Panc1 (cell line): ENCODE measurements at regions not wholly inside any gene's neighbourhood (a gene's known extent, or its start where the extent isn't known, plus 50 kb on each side); places are given as distances from the start of the nearest gene placed in this dataset.

Source experiments
- ATAC-seq: fragments of 200-7000 bp; cut with Tn5 transposase; 2 replicates; pipeline ENCODE4 v1.9.1; 2020; ENCODE audit warnings: mild to moderate bottlenecking, moderate library complexity
- BruUV-seq: library from RNA; stranded (reverse); fragments of 400-500 nt; replicated peaks from 2 replicates; lab custom pipeline; 2021; lab: Mats Ljungman, UMichigan
- CTCF ChIA-PET: fragments of 300-600 bp; sonication (Branson Sonifier 250); formaldehyde crosslinking; loops from one replicate; lab custom pipeline; 2022; ENCODE audit warnings: antibody characterized with exemption; lab: Charles Lee
- POLR2A ChIA-PET: fragments of 300-600 bp; sonication (Branson Sonifier 250); formaldehyde crosslinking; loops from one replicate; lab custom pipeline; 2022; ENCODE audit warnings: antibody characterized with exemption; lab: Charles Lee
- DNase-seq: peaks from one replicate; pipeline ENCODE4 v3.0.0-alpha.2; 2010; ENCODE audit warnings: low read depth, low spot score
- H3K27ac ChIP-seq: 2 replicates; pipeline ENCODE4 v1.5.1; 2011; ENCODE audit warnings: mild to moderate bottlenecking, low read length, inconsistent platforms
- H3K27me3 ChIP-seq: fragments of 200-500 bp; sonication (Bioruptor generic); 2 replicates; pipeline ENCODE4 v1.6.0; 2014; ENCODE audit warnings: low read length, inconsistent platforms; ENCODE audit not compliant: control insufficient read depth, insufficient read depth
- H3K36me3 ChIP-seq: fragments of 200-500 bp; sonication (Bioruptor generic); 2 replicates; pipeline ENCODE4 v1.5.1; 2014; ENCODE audit warnings: inconsistent platforms, mild to moderate bottlenecking, low read length, moderate library complexity; ENCODE audit not compliant: control insufficient read depth, insufficient read depth
- H3K4me1 ChIP-seq: 2 replicates; pipeline ENCODE4 v1.5.1; 2011; ENCODE audit warnings: inconsistent platforms, mild to moderate bottlenecking, low read length, moderate library complexity; ENCODE audit not compliant: control insufficient read depth, insufficient read depth
- H3K4me3 ChIP-seq, 2 experiments: 2 replicates each; pipeline ENCODE4 v1.5.1; 2011 to 2012; ENCODE audit warnings: low read depth in 2 of 2, low read length in 2 of 2, mild to moderate bottlenecking in 2 of 2, inconsistent platforms in 1 of 2, moderate library complexity in 1 of 2
- H3K9me3 ChIP-seq: fragments of 200-500 bp; sonication (Bioruptor generic); 2 replicates; pipeline ENCODE4 v1.5.1; 2014; ENCODE audit warnings: low read depth, mild to moderate bottlenecking, inconsistent platforms, low read length, moderate library complexity; ENCODE audit not compliant: control insufficient read depth, insufficient read depth
- CTCF ChIP-seq: fragments of 450-650 bp; IDR thresholded peaks from 2 replicates; pipeline ENCODE4 v1.5.1; 2017; ENCODE audit warnings: mild to moderate bottlenecking
- POLR2AphosphoS5 ChIP-seq: IDR thresholded peaks from 2 replicates; pipeline ENCODE4 v1.6.1; 2012; ENCODE audit warnings: mild to moderate bottlenecking, low read depth, low read length, moderate library complexity
- REST ChIP-seq, 2 experiments: IDR thresholded peaks; 2 replicates each; pipeline ENCODE4 v1.6.1; 2011 to 2012; ENCODE audit warnings: low read depth in 2 of 2, control low read depth in 1 of 2, low read length in 1 of 2, mild to moderate bottlenecking in 1 of 2, moderate library complexity in 1 of 2; ENCODE audit not compliant: insufficient read depth in 1 of 2
- SIN3A ChIP-seq: IDR thresholded peaks from 2 replicates; pipeline ENCODE4 v1.6.1; 2012; ENCODE audit warnings: low read depth, mild to moderate bottlenecking, low read length, moderate library complexity, borderline replicate concordance; ENCODE audit not compliant: insufficient read depth
- TCF7L2 ChIP-seq: IDR thresholded peaks from 2 replicates; pipeline ENCODE4 v1.6.1; 2011; ENCODE audit warnings: mild to moderate bottlenecking, low read depth, low read length, inconsistent platforms
- in situ Hi-C: cut with HindIII; loops from 2 replicates; pipeline ENCODE4 v1.10.0; 2016; ENCODE audit warnings: low sequenced_read_pairs, low pct_unique_long_range_greater_than_20kb
- intact Hi-C: fragments of 100-400 bp; cut with micrococcal nuclease; formaldehyde crosslinking; loops from one replicate; pipeline ENCODE4 v1.10.0; 2022; ENCODE audit not compliant: unreplicated experiment

- TF ChIP-seq POLR2AphosphoS5 (no peak), CTCF (no peak), SIN3A (no peak), REST (IDR thresholded peaks at IDR 0.05; ENCODE audit: insufficient read depth in 1 of 2, low read depth in 2 of 2, low read length in 1 of 2) (no peak), TCF7L2 (no peak)
- CTCF ChIA-PET, result no interaction called here
- DNase-seq, result no peak
Measured at GRCh38 chr3:67745296-67745695, 90.9 kb upstream of the SUCLG2 start.

GRCh38 chr3:67744699-67745098 lies 90.3 kb upstream of the SUCLG2 start:
- in situ Hi-C loops, result no loop called here
- CTCF ChIA-PET, result no interaction called here
- intact Hi-C loops, result no loop called here
- Histone ChIP-seq H3K4me1 (no peaks in the 10 kb centered on the region), H3K27ac (no peak overlapping the region), H3K9me3 (no peaks in the 10 kb centered on the region), H3K27me3 (no peaks in the 10 kb centered on the region), H3K4me3 (no peak overlapping the region), H3K36me3 (no peaks in the 10 kb centered on the region)
- ATAC-seq, result no peak
- DNase-seq, result no peak
- TF ChIP-seq CTCF (no peak), TCF7L2 (no peak), SIN3A (no peak), POLR2AphosphoS5 (no peak), REST (IDR thresholded peaks at IDR 0.05; ENCODE audit: insufficient read depth in 1 of 2, low read depth in 2 of 2, low read length in 1 of 2) (no peak)
- POLR2A ChIA-PET, result no interaction called here
- BruUV-seq, result no TSS peak

More at GRCh38 chr3:67745296-67745695, 90.9 kb upstream of the SUCLG2 start:
- no peak for ATAC-seq
- POLR2A ChIA-PET, result no interaction called here
- intact Hi-C loops, result no loop called here
- no peak overlapping the region for H3K4me3 ChIP-seq
- no peaks in the 10 kb centered on the region for H3K9me3 ChIP-seq
- H3K27ac ChIP-seq, result no peak overlapping the region
- no TSS peak for BruUV-seq
- no peaks in the 10 kb centered on the region for H3K4me1 ChIP-seq
- no peaks in the 10 kb centered on the region for H3K36me3 ChIP-seq
- H3K27me3 ChIP-seq, result no peaks in the 10 kb centered on the region
- in situ Hi-C loops, result no loop called here
